Duodenal mucosa (tissue), 2 donors: ENCODE measurements at regions not wholly inside any gene's neighbourhood (a gene's known extent, or its start where the extent isn't known, plus 50 kb on each side); places are given as distances from the start of the nearest gene placed in this dataset.
"Not testable (repeated sequence)": the region's sequence is repeated elsewhere in the genome, so short reads cannot be mapped to it uniquely, and the experiment has no call there.

Experiments used
- H3K27ac ChIP-seq: one replicate; pipeline ENCODE4 v1.7.0; 2013; ENCODE audit warnings: low read depth, low read length
- H3K27me3 ChIP-seq, 2 donors: one replicate each; pipeline ENCODE4 v1.7.0; 2013; ENCODE audit warnings: low read length in 2 of 2, control low read depth in 1 of 2; ENCODE audit not compliant: insufficient read depth in 2 of 2, control insufficient read depth in 1 of 2
- H3K36me3 ChIP-seq, 2 donors: one replicate each; pipeline ENCODE4 v1.7.0; 2013; ENCODE audit warnings: low read length in 2 of 2, control low read depth in 1 of 2; ENCODE audit not compliant: insufficient read depth in 2 of 2, control insufficient read depth in 1 of 2
- H3K4me1 ChIP-seq, 2 donors: one replicate each; pipeline ENCODE4 v1.7.0; 2013; ENCODE audit warnings: low read length in 2 of 2, control low read depth in 1 of 2; ENCODE audit not compliant: insufficient read depth in 2 of 2, control insufficient read depth in 1 of 2
- H3K4me3 ChIP-seq, 2 donors: one replicate each; pipeline ENCODE4 v1.7.0; 2013; ENCODE audit warnings: low read length in 2 of 2, low read depth in 1 of 2
- H3K9ac ChIP-seq, 2 donors: one replicate each; pipeline ENCODE4 v1.7.0; 2013; ENCODE audit warnings: low read length in 2 of 2, low read depth in 1 of 2
- H3K9me3 ChIP-seq, 2 donors: one replicate each; pipeline ENCODE4 v1.7.0; 2013; ENCODE audit warnings: low read length in 2 of 2, control low read depth in 1 of 2; ENCODE audit not compliant: control insufficient read depth in 1 of 2

- H3K27me3 ChIP-seq = peaks cover 0 to 2% of the 10 kb centered on the region in 2 donors
- H3K36me3 ChIP-seq = no peaks in the 10 kb centered on the region
- H3K4me1 ChIP-seq = no peaks in the 10 kb centered on the region
- H3K9ac ChIP-seq = no peak overlapping the region
- no peaks in the 10 kb centered on the region for H3K9me3 ChIP-seq
- H3K27ac ChIP-seq = no peak overlapping the region
- no peak overlapping the region for H3K4me3 ChIP-seq
These were observed 81.0 kb upstream of the ETV3 start for GRCh38 chr1:157219182-157219581.

GRCh38 chr1:157218671-157219070 is 80.5 kb upstream of the ETV3 start:
- no peak overlapping the region for H3K9ac ChIP-seq
- peaks cover 0 to 1% of the 10 kb centered on the region in 2 donors for H3K9me3 ChIP-seq
- peaks cover 0 to 2% of the 10 kb centered on the region in 2 donors for H3K27me3 ChIP-seq
- no peak overlapping the region for H3K27ac ChIP-seq
- H3K36me3 ChIP-seq = no peaks in the 10 kb centered on the region
- H3K4me3 ChIP-seq = no peak overlapping the region
- H3K4me1 ChIP-seq = no peaks in the 10 kb centered on the region

GRCh38 chr1:157217486-157217885 is 79.3 kb upstream of the ETV3 start:
- Histone ChIP-seq H3K27me3 (peaks cover 0 to 2% of the 10 kb centered on the region in 2 donors), H3K9me3 (peaks cover 0 to 8% of the 10 kb centered on the region in 2 donors), H3K4me1 (no peaks in the 10 kb centered on the region), H3K27ac (no peak overlapping the region), H3K9ac (no peak overlapping the region), H3K4me3 (no peak overlapping the region), H3K36me3 (no peaks in the 10 kb centered on the region)

- Histone ChIP-seq H3K4me3 (no peak overlapping the region), H3K4me1 (no peaks in the 10 kb centered on the region), H3K27me3 (peaks cover 0 to 2% of the 10 kb centered on the region in 2 donors), H3K36me3 (no peaks in the 10 kb centered on the region), H3K27ac (no peak overlapping the region), H3K9me3 (peaks cover 0 to 8% of the 10 kb centered on the region in 2 donors), H3K9ac (no peak overlapping the region)
These were observed 75.6 kb upstream of the ETV3 start for GRCh38 chr1:157213836-157214235.

- no peak overlapping the region for H3K27ac ChIP-seq
- no peaks in the 10 kb centered on the region for H3K27me3 ChIP-seq
- no peaks in the 10 kb centered on the region for H3K36me3 ChIP-seq
- peaks cover 0 to 8% of the 10 kb centered on the region in 2 donors for H3K9me3 ChIP-seq
- H3K9ac ChIP-seq = no peak overlapping the region
- H3K4me3 ChIP-seq = no peak overlapping the region
- no peaks in the 10 kb centered on the region for H3K4me1 ChIP-seq
These were observed 71.3 kb upstream of the ETV3 start for GRCh38 chr1:157209514-157209913.

GRCh38 chr1:157205982-157206381 is 67.8 kb upstream of the ETV3 start:
- H3K4me3 ChIP-seq, H3K4me1 ChIP-seq, H3K27ac ChIP-seq, H3K36me3 ChIP-seq, H3K9ac ChIP-seq, H3K9me3 ChIP-seq, H3K27me3 ChIP-seq: not testable (repeated sequence)

GRCh38 chr1:157203166-157203565 is 65.0 kb upstream of the ETV3 start:
- H3K4me3 ChIP-seq = no peak overlapping the region
- H3K4me1 ChIP-seq = no peaks in the 10 kb centered on the region
- H3K27ac ChIP-seq = no peak overlapping the region
- no peaks in the 10 kb centered on the region for H3K27me3 ChIP-seq
- no peaks in the 10 kb centered on the region for H3K36me3 ChIP-seq
- H3K9me3 ChIP-seq = no peaks in the 10 kb centered on the region
- no peak overlapping the region for H3K9ac ChIP-seq

GRCh38 chr1:157202331-157202730 is 64.1 kb upstream of the ETV3 start:
- Histone ChIP-seq H3K4me3 (no peak overlapping the region), H3K27me3 (no peaks in the 10 kb centered on the region), H3K36me3 (no peaks in the 10 kb centered on the region), H3K4me1 (no peaks in the 10 kb centered on the region), H3K27ac (no peak overlapping the region), H3K9ac (no peak overlapping the region), H3K9me3 (no peaks in the 10 kb centered on the region)

- H3K4me3 ChIP-seq = no peak overlapping the region
- H3K9ac ChIP-seq = no peak overlapping the region
- H3K27me3 ChIP-seq = no peaks in the 10 kb centered on the region
- H3K4me1 ChIP-seq = peaks cover 0 to under 1% of the 10 kb centered on the region in 2 donors
- H3K36me3 ChIP-seq = no peaks in the 10 kb centered on the region
- H3K9me3 ChIP-seq = no peaks in the 10 kb centered on the region
- H3K27ac ChIP-seq = no peak overlapping the region
These were observed 63.6 kb upstream of the ETV3 start for GRCh38 chr1:157201767-157202166.

- H3K27me3 ChIP-seq = no peaks in the 10 kb centered on the region
- no peak overlapping the region for H3K27ac ChIP-seq
These were observed 62.3 kb upstream of the ETV3 start for GRCh38 chr1:157200451-157200850.

GRCh38 chr1:157199421-157199755 is 61.2 kb upstream of the ETV3 start:
- Histone ChIP-seq H3K4me1 (peaks cover 0 to 3% of the 10 kb centered on the region in 2 donors), H3K27ac (no peak overlapping the region), H3K4me3 (no peak overlapping the region), H3K9me3 (no peaks in the 10 kb centered on the region), H3K36me3 (no peaks in the 10 kb centered on the region), H3K9ac (no peak overlapping the region), H3K27me3 (no peaks in the 10 kb centered on the region)

More at GRCh38 chr1:157200451-157200850, 62.3 kb upstream of the ETV3 start:
- no peaks in the 10 kb centered on the region for H3K36me3 ChIP-seq
- no peaks in the 10 kb centered on the region for H3K9me3 ChIP-seq
- H3K4me1 ChIP-seq = peaks cover 0 to 3% of the 10 kb centered on the region in 2 donors
- no peak overlapping the region for H3K9ac ChIP-seq
- no peak overlapping the region for H3K4me3 ChIP-seq
